A673 (cell line): ENCODE measurements at regions not wholly inside any gene's neighbourhood (a gene's known extent, or its start where the extent isn't known, plus 50 kb on each side); places are given as distances from the start of the nearest gene placed in this dataset.

Experiments used
- CTCF ChIP-seq: fragments of 300-800, 200-600 bp; sonication (generic); conservative IDR thresholded peaks from 2 replicates; pipeline ENCODE4 v1.5.1; 2017; ENCODE audit warnings: low read depth, mild to moderate bottlenecking, antibody characterized with exemption, low read length, moderate library complexity, mixed read lengths
- EZH2 ChIP-seq: fragments of 200-600 bp; sonication (generic); IDR thresholded peaks from 2 replicates; pipeline ENCODE4 v1.6.1; 2017; ENCODE audit warnings: borderline replicate concordance, low read depth, mild to moderate bottlenecking, mixed read lengths, antibody characterized with exemption, low read length; ENCODE audit not compliant: poor library complexity, severe bottlenecking

GRCh38 chr5:4229414-4230292 lies 634.0 kb downstream of the IRX1 start:
- TF ChIP-seq CTCF (no peak), EZH2 (no peak)
